COR-L47 (cell line): ENCODE measurements at regions not wholly inside any gene's neighbourhood (a gene's known extent, or its start where the extent isn't known, plus 50 kb on each side); places are given as distances from the start of the nearest gene placed in this dataset.
"Not testable (repeated sequence)": the region's sequence is repeated elsewhere in the genome, so short reads cannot be mapped to it uniquely, and the experiment has no call there.

Experiments
- DNase-seq: peaks from one replicate; lab custom pipeline; 2025; lab: John Stamatoyannopoulos, UW

- no peak for DNase-seq
Measured at GRCh38 chr22:22716136-22716665, 71.8 kb downstream of the GGTLC2 start.

- DNase-seq: no peak
Measured at GRCh38 chr22:22717664-22718063, 73.2 kb downstream of the GGTLC2 start.

- DNase-seq: peak; percentile 26
Measured at GRCh38 chr22:22720201-22720723, 75.8 kb downstream of the GGTLC2 start.

- DNase-seq: no peak
Measured at GRCh38 chr22:22720724-22721261, 76.4 kb downstream of the GGTLC2 start.

GRCh38 chr22:22721681-22722354 lies 77.4 kb downstream of the GGTLC2 start:
- DNase-seq: no peak

- no peak for DNase-seq
Measured at GRCh38 chr22:22728382-22728781, 84.0 kb downstream of the GGTLC2 start.

GRCh38 chr22:22730655-22731373 lies 86.4 kb downstream of the GGTLC2 start:
- no peak for DNase-seq

- DNase-seq: no peak
Measured at GRCh38 chr22:22731374-22731676, 86.9 kb downstream of the GGTLC2 start.

- not testable (repeated sequence) for DNase-seq
Measured at GRCh38 chr22:22733006-22733405, 88.6 kb downstream of the GGTLC2 start.

GRCh38 chr22:22733881-22734373 lies 89.5 kb downstream of the GGTLC2 start:
- DNase-seq: no peak

- DNase-seq: not testable (repeated sequence)
Measured at GRCh38 chr22:22734395-22735272, 90.2 kb downstream of the GGTLC2 start.

- not testable (repeated sequence) for DNase-seq
Measured at GRCh38 chr22:22735276-22735675, 90.9 kb downstream of the GGTLC2 start.

GRCh38 chr22:22735695-22736611 lies 91.5 kb downstream of the GGTLC2 start:
- DNase-seq: no peak

- DNase-seq: no peak
Measured at GRCh38 chr22:22737590-22737989, 93.2 kb downstream of the GGTLC2 start.

GRCh38 chr22:22738959-22739585 lies 94.7 kb downstream of the GGTLC2 start:
- no peak for DNase-seq

- no peak for DNase-seq
Measured at GRCh38 chr22:22740560-22741276, 96.3 kb downstream of the GGTLC2 start.

GRCh38 chr22:22741843-22742242 lies 97.4 kb downstream of the GGTLC2 start:
- no peak for DNase-seq

- no peak for DNase-seq
Measured at GRCh38 chr22:22742641-22743040, 98.2 kb downstream of the GGTLC2 start.

GRCh38 chr22:22743128-22743760 lies 98.8 kb downstream of the GGTLC2 start:
- DNase-seq: no peak
